ENCODE measurements at regions not wholly inside any gene's neighbourhood (a gene's known extent, or its start where the extent isn't known, plus 50 kb on each side); places are given as distances from the start of the nearest gene placed in this dataset.

DNA sequence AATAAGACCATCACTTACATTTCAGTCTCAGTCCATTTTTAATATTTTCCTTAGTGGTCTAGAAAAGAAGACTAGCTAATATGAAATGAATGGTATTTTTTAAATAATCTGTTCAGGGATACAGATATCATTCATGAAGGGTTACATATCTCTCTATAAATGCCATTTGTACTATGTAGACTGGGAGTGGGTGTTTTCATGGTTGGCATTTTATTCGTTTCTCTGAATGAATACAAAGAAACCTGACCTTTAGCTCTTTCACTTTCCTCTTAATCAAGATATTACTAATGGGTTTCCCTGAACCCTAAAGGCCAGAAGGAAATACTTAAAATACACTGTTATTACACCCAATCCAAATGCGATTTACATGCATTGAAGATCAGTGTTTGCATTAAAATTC, 788.9 kb downstream of the TBC1D32 start:
- in situ Hi-C loops (cut with HindIII; ENCODE audit: low pct_unique_long_range_greater_than_20kb, low sequenced_read_pairs) = no loop called here

DNA sequence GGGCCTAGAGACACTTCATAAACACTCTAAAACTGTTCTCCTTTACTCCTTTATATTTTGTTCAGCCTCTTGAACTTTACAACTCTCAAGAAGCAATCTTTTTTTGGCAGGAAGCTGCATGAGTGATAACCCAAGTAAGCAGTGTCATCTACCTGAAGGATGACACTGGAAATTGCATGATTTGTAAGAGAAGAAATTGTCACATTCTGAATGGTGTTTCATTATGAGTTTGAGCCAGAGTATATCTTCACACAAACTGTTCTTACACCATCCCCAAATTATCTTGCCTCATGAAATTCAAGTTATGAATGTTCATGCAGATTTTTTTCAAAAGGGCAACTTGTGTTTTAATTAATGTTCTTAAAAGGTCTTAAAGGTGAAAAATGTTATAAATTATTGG, 799.3 kb downstream of the TBC1D32 start:
- ATAC-seq (no peak), DNase-seq (ENCODE audit: low read depth, low spot score) (no peak)
- intact Hi-C loops (cut with micrococcal nuclease; ENCODE audit: unreplicated experiment) (no loop called here), in situ Hi-C loops (cut with HindIII; ENCODE audit: low pct_unique_long_range_greater_than_20kb, low sequenced_read_pairs) (no loop called here)
- Histone ChIP-seq H3K27me3 (ENCODE audit: control insufficient read depth, insufficient read depth, low read length) (no peaks in the 10 kb centered on the region), H3K36me3 (ENCODE audit: control insufficient read depth, insufficient read depth, low read length) (no peaks in the 10 kb centered on the region), H3K27ac (ENCODE audit: low read length) (no peak overlapping the region), H3K9me3 (ENCODE audit: control insufficient read depth, insufficient read depth, low read depth, low read length) (peaks cover 13% of the 10 kb centered on the region), H3K4me1 (ENCODE audit: control insufficient read depth, insufficient read depth, low read length) (no peaks in the 10 kb centered on the region), H3K4me3 (ENCODE audit: low read depth in 2 of 2, low read length in 2 of 2) (no peak overlapping the region)
- TF ChIP-seq POLR2AphosphoS5 (IDR thresholded peaks at IDR 0.05; ENCODE audit: low read depth, low read length) (no peak), REST (IDR thresholded peaks at IDR 0.05; ENCODE audit: insufficient read depth in 1 of 2, low read depth in 2 of 2, low read length in 1 of 2) (no peak), TCF7L2 (IDR thresholded peaks at IDR 0.05; ENCODE audit: low read depth, low read length) (no peak), SIN3A (IDR thresholded peaks at IDR 0.05; ENCODE audit: borderline replicate concordance, insufficient read depth, low read depth, low read length) (no peak)
- TF ChIP-seq, protein P1, sequence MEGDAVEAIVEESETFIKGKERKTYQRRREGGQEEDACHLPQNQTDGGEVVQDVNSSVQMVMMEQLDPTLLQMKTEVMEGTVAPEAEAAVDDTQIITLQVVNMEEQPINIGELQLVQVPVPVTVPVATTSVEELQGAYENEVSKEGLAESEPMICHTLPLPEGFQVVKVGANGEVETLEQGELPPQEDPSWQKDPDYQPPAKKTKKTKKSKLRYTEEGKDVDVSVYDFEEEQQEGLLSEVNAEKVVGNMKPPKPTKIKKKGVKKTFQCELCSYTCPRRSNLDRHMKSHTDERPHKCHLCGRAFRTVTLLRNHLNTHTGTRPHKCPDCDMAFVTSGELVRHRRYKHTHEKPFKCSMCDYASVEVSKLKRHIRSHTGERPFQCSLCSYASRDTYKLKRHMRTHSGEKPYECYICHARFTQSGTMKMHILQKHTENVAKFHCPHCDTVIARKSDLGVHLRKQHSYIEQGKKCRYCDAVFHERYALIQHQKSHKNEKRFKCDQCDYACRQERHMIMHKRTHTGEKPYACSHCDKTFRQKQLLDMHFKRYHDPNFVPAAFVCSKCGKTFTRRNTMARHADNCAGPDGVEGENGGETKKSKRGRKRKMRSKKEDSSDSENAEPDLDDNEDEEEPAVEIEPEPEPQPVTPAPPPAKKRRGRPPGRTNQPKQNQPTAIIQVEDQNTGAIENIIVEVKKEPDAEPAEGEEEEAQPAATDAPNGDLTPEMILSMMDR (IDR thresholded peaks at IDR 0.05) = no peak
- ChIA-PET POLR2A (no interaction called here), CTCF (no interaction called here)
- no TSS peak for BruUV-seq (replicated peaks)

More for the DNA sequence above, 788.9 kb downstream of the TBC1D32 start:
- DNase-seq (ENCODE audit: low read depth, low spot score) (no peak), ATAC-seq (no peak)
- POLR2A ChIA-PET = no interaction called here
- Histone ChIP-seq H3K4me3 (ENCODE audit: low read depth in 2 of 2, low read length in 2 of 2) (no peak overlapping the region), H3K9me3 (ENCODE audit: control insufficient read depth, insufficient read depth, low read depth, low read length) (no peaks in the 10 kb centered on the region), H3K36me3 (ENCODE audit: control insufficient read depth, insufficient read depth, low read length) (no peaks in the 10 kb centered on the region), H3K27ac (ENCODE audit: low read length) (no peak overlapping the region), H3K4me1 (ENCODE audit: control insufficient read depth, insufficient read depth, low read length) (no peaks in the 10 kb centered on the region), H3K27me3 (ENCODE audit: control insufficient read depth, insufficient read depth, low read length) (no peaks in the 10 kb centered on the region)
- BruUV-seq (replicated peaks) = no TSS peak
- CTCF ChIA-PET = no interaction called here
- intact Hi-C loops (cut with micrococcal nuclease; ENCODE audit: unreplicated experiment) = no loop called here
- TF ChIP-seq, protein P1 (IDR thresholded peaks at IDR 0.05) = no peak
- TF ChIP-seq POLR2AphosphoS5 (IDR thresholded peaks at IDR 0.05; ENCODE audit: low read depth, low read length) (no peak), SIN3A (IDR thresholded peaks at IDR 0.05; ENCODE audit: borderline replicate concordance, insufficient read depth, low read depth, low read length) (no peak), REST (IDR thresholded peaks at IDR 0.05; ENCODE audit: insufficient read depth in 1 of 2, low read depth in 2 of 2, low read length in 1 of 2) (no peak), TCF7L2 (IDR thresholded peaks at IDR 0.05; ENCODE audit: low read depth, low read length) (no peak)
